GM19468 (cell line): ENCODE measurements at regions not wholly inside any gene's neighbourhood (a gene's known extent, or its start where the extent isn't known, plus 50 kb on each side); places are given as distances from the start of the nearest gene placed in this dataset.

ENCODE experiments used
- ATAC-seq: cut with Tn5 transposase; IDR thresholded peaks from one replicate; pipeline ENCODE4 v1.9.1; 2021; ENCODE audit warnings: mild to moderate bottlenecking, moderate library complexity, moderate number of reproducible peaks; ENCODE audit not compliant: unreplicated experiment; ENCODE audit errors: extremely low read depth

GRCh38 chr18:43627848-43628530 is 350.7 kb upstream of the SYT4 start:
- ATAC-seq, result no peak

GRCh38 chr18:43634994-43635393 is 357.7 kb upstream of the SYT4 start:
- ATAC-seq, result no peak

- ATAC-seq, result no peak
Measured at GRCh38 chr18:43635397-43635796, 358.1 kb upstream of the SYT4 start.

GRCh38 chr18:43642727-43643330 is 365.5 kb upstream of the SYT4 start:
- ATAC-seq, result no peak

- no peak for ATAC-seq
Measured at GRCh38 chr18:43648002-43648401, 370.7 kb upstream of the SYT4 start.

GRCh38 chr18:43649649-43650357 is 372.5 kb upstream of the SYT4 start:
- ATAC-seq, result no peak

GRCh38 chr18:43650426-43650825 is 373.1 kb upstream of the SYT4 start:
- no peak for ATAC-seq

- no peak for ATAC-seq
Measured at GRCh38 chr18:43651057-43651456, 373.8 kb upstream of the SYT4 start.

GRCh38 chr18:43656547-43656946 is 379.3 kb upstream of the SYT4 start:
- ATAC-seq, result no peak

GRCh38 chr18:43661570-43661969 is 384.3 kb upstream of the SYT4 start:
- no peak for ATAC-seq

- no peak for ATAC-seq
Measured at GRCh38 chr18:43662657-43663056, 385.4 kb upstream of the SYT4 start.

- ATAC-seq, result no peak
Measured at GRCh38 chr18:43663159-43663558, 385.9 kb upstream of the SYT4 start.

- no peak for ATAC-seq
Measured at GRCh38 chr18:43664487-43665008, 387.3 kb upstream of the SYT4 start.

GRCh38 chr18:43665105-43665788 is 388.0 kb upstream of the SYT4 start:
- no peak for ATAC-seq

- ATAC-seq, result no peak
Measured at GRCh38 chr18:43668866-43669265, 391.6 kb upstream of the SYT4 start.

- ATAC-seq, result no peak
Measured at GRCh38 chr18:43671431-43671830, 394.1 kb upstream of the SYT4 start.

GRCh38 chr18:43680096-43680495 is 402.8 kb upstream of the SYT4 start:
- ATAC-seq, result no peak

- ATAC-seq, result no peak
Measured at GRCh38 chr18:43681661-43682060, 404.4 kb upstream of the SYT4 start.

GRCh38 chr18:43682196-43682595 is 404.9 kb upstream of the SYT4 start:
- ATAC-seq, result no peak

- no peak for ATAC-seq
Measured at GRCh38 chr18:43686709-43687108, 409.4 kb upstream of the SYT4 start.
